GM23338 (cell line): ENCODE measurements at regions not wholly inside any gene's neighbourhood (a gene's known extent, or its start where the extent isn't known, plus 50 kb on each side); places are given as distances from the start of the nearest gene placed in this dataset.

Experiments used
- ATAC-seq: fragments of 200-7000 bp; cut with Tn5 transposase; 3 replicates; pipeline ENCODE4 v1.9.1; 2020
- DNase-seq: peaks from one replicate; pipeline ENCODE4 v3.0.0-alpha.2; 2015; ENCODE audit warnings: low spot score
- H2AFZ ChIP-seq: fragments of 200-600 bp; sonication (generic); 2 replicates; pipeline ENCODE4 v1.8.0; 2016; ENCODE audit warnings: antibody characterized with exemption, mild to moderate bottlenecking, moderate library complexity
- H3F3A ChIP-seq: fragments of 200-600 bp; sonication (generic); replicated peaks from 2 replicates; pipeline ENCODE4 v1.8.0; 2017; ENCODE audit warnings: antibody characterized with exemption, mixed run types, low read depth
- H3K27ac ChIP-seq: fragments of 200-600 bp; sonication (generic); 2 replicates; pipeline ENCODE4 v1.6.1; 2016; ENCODE audit warnings: low read depth
- H3K27me3 ChIP-seq: fragments of 200-600 bp; sonication (generic); 2 replicates; pipeline ENCODE4 v1.8.0; 2016; ENCODE audit warnings: mild to moderate bottlenecking, mixed run types, moderate library complexity; ENCODE audit not compliant: insufficient read depth
- H3K36me3 ChIP-seq: fragments of 200-600 bp; sonication (generic); 2 replicates; pipeline ENCODE4 v1.8.0; 2016; ENCODE audit warnings: mild to moderate bottlenecking; ENCODE audit not compliant: insufficient read depth
- H3K4me1 ChIP-seq: fragments of 200-600 bp; sonication (generic); 2 replicates; pipeline ENCODE4 v1.8.0; 2016; ENCODE audit warnings: mild to moderate bottlenecking, moderate library complexity; ENCODE audit not compliant: insufficient read depth
- H3K4me2 ChIP-seq: fragments of 200-600 bp; sonication (generic); 2 replicates; pipeline ENCODE4 v1.7.1; 2017; ENCODE audit warnings: mixed run types
- H3K4me3 ChIP-seq: fragments of 200-600 bp; sonication (generic); 2 replicates; pipeline ENCODE4 v1.6.1; 2016; ENCODE audit warnings: mixed run types
- H3K79me2 ChIP-seq: fragments of 200-600 bp; sonication (generic); replicated peaks from 2 replicates; pipeline ENCODE4 v1.8.0; 2017; ENCODE audit warnings: mild to moderate bottlenecking; ENCODE audit not compliant: insufficient read depth
- H3K9me2 ChIP-seq: fragments of 200-600 bp; sonication (generic); 2 replicates; pipeline ENCODE4 v1.8.0; 2017; ENCODE audit not compliant: insufficient read depth
- H4K20me1 ChIP-seq: fragments of 200-600 bp; sonication (generic); replicated peaks from 2 replicates; pipeline ENCODE4 v1.8.0; 2017; ENCODE audit warnings: mild to moderate bottlenecking; ENCODE audit not compliant: insufficient read depth
- H3K27ac Mint-ChIP-seq: 2 replicates; pipeline ENCODE4 v1.8.0; 2020; ENCODE audit warnings: inconsistent platforms, mild to moderate bottlenecking, moderate library complexity, mixed read lengths
- H3K27me3 Mint-ChIP-seq: 3 replicates; pipeline ENCODE4 v1.8.0; 2022; ENCODE audit warnings: low read depth, mild to moderate bottlenecking, moderate library complexity, mixed read lengths, inconsistent platforms; ENCODE audit not compliant: insufficient read depth, poor library complexity
- H3K36me3 Mint-ChIP-seq: 3 replicates; pipeline ENCODE4 v1.8.0; 2021; ENCODE audit warnings: low read depth, mild to moderate bottlenecking, inconsistent platforms, moderate library complexity, mixed read lengths
- H3K4me1 Mint-ChIP-seq: 3 replicates; pipeline ENCODE4 v1.8.0; 2020; ENCODE audit warnings: mild to moderate bottlenecking, inconsistent platforms, mixed read lengths
- H3K4me3 Mint-ChIP-seq: 3 replicates; pipeline ENCODE4 v1.8.0; 2021; ENCODE audit warnings: moderate library complexity, mild to moderate bottlenecking, inconsistent platforms, mixed read lengths
- H3K9me3 Mint-ChIP-seq: 3 replicates; pipeline ENCODE4 v1.8.0; 2020; ENCODE audit warnings: moderate library complexity, mild to moderate bottlenecking, inconsistent platforms, mixed read lengths
- CREB1 ChIP-seq: fragments of 250-450 bp; sonication (Bioruptor Pico); IDR thresholded peaks from 2 replicates; pipeline ENCODE4 v1.5.0; 2020; ENCODE audit warnings: low read depth, mild to moderate bottlenecking, moderate library complexity
- CTCF ChIP-seq, 2 experiments: fragments of 200-600 bp in 1 of 2; sonication (generic) in 1 of 2; conservative IDR thresholded peaks; 2 replicates each; pipeline versions ENCODE4 v1.5.1 to v1.6.1; 2016 to 2017; ENCODE audit warnings: antibody characterized with exemption in 2 of 2, low read depth in 2 of 2, mild to moderate bottlenecking in 2 of 2, moderate library complexity in 1 of 2
- EZH2 ChIP-seq: fragments of 200-600 bp; sonication (generic); IDR thresholded peaks from one replicate; pipeline ENCODE4 v1.8.0; 2017; ENCODE audit warnings: antibody characterized with exemption, mild to moderate bottlenecking, low read depth; ENCODE audit not compliant: unreplicated experiment
- EZH2phosphoT487 ChIP-seq: fragments of 200-600 bp; sonication (generic); IDR thresholded peaks from one replicate; pipeline ENCODE4 v1.8.1; 2018; ENCODE audit warnings: antibody characterized with exemption; ENCODE audit not compliant: unreplicated experiment
- JUNB ChIP-seq: IDR thresholded peaks from one replicate; pipeline ENCODE4 v1.6.1; 2016; ENCODE audit warnings: antibody characterized with exemption; ENCODE audit not compliant: unreplicated experiment
- NANOG ChIP-seq: IDR thresholded peaks from 2 replicates; pipeline ENCODE4 v1.6.1; 2016; ENCODE audit warnings: antibody characterized with exemption, borderline replicate concordance
- POLR2AphosphoS5 ChIP-seq: IDR thresholded peaks from 2 replicates; pipeline ENCODE4 v1.6.1; 2016; ENCODE audit warnings: antibody characterized with exemption, low read depth
- STAT1 ChIP-seq: IDR thresholded peaks from one replicate; pipeline ENCODE4 v1.6.1; 2016; ENCODE audit warnings: antibody characterized with exemption; ENCODE audit not compliant: unreplicated experiment
- ZNF114 ChIP-seq: fragments of 250-450 bp; sonication (Bioruptor Pico); IDR thresholded peaks from 2 replicates; pipeline ENCODE4 v1.5.0; 2020; ENCODE audit warnings: mild to moderate bottlenecking, moderate library complexity
- ZNF331 ChIP-seq: fragments of 250-450 bp; sonication (Bioruptor Pico); IDR thresholded peaks from 2 replicates; pipeline ENCODE4 v1.5.0; 2020; ENCODE audit warnings: low read depth, mild to moderate bottlenecking, moderate library complexity
- ZNF462 ChIP-seq: fragments of 250-450 bp; sonication (Bioruptor Pico); IDR thresholded peaks from 2 replicates; pipeline ENCODE4 v1.5.0; 2020; ENCODE audit warnings: mild to moderate bottlenecking, moderate library complexity
- TF ChIP-seq, protein P1 (sequence below): IDR thresholded peaks from one replicate; pipeline ENCODE4 v1.6.1; 2018; ENCODE audit warnings: antibody characterized with exemption; ENCODE audit not compliant: unreplicated experiment
- TF ChIP-seq, protein P2 (sequence below): IDR thresholded peaks from 2 replicates; pipeline ENCODE4 v1.6.1; 2016; ENCODE audit warnings: antibody characterized with exemption

- Histone ChIP-seq H4K20me1 (no peaks in the 10 kb centered on the region), H3K27me3 (no peaks in the 10 kb centered on the region), H3K79me2 (no peaks in the 10 kb centered on the region), H3K36me3 (peaks cover 6% of the 10 kb centered on the region; the same call in 1 of the 2 replicates), H2AFZ (no peak overlapping the region), H3K4me2 (no peak overlapping the region), H3K4me1 (no peaks in the 10 kb centered on the region), H3F3A (no peaks in the 10 kb centered on the region), H3K9me2 (no peaks in the 10 kb centered on the region), H3K27ac (no peak overlapping the region), H3K4me3 (no peak overlapping the region)
- ATAC-seq (no peak), DNase-seq (no peak)
- no peak for TF ChIP-seq CTCF (conservative IDR thresholded peaks at IDR 0.05; ENCODE audit: low read depth in 2 of 2)
- TF ChIP-seq, protein P1, sequence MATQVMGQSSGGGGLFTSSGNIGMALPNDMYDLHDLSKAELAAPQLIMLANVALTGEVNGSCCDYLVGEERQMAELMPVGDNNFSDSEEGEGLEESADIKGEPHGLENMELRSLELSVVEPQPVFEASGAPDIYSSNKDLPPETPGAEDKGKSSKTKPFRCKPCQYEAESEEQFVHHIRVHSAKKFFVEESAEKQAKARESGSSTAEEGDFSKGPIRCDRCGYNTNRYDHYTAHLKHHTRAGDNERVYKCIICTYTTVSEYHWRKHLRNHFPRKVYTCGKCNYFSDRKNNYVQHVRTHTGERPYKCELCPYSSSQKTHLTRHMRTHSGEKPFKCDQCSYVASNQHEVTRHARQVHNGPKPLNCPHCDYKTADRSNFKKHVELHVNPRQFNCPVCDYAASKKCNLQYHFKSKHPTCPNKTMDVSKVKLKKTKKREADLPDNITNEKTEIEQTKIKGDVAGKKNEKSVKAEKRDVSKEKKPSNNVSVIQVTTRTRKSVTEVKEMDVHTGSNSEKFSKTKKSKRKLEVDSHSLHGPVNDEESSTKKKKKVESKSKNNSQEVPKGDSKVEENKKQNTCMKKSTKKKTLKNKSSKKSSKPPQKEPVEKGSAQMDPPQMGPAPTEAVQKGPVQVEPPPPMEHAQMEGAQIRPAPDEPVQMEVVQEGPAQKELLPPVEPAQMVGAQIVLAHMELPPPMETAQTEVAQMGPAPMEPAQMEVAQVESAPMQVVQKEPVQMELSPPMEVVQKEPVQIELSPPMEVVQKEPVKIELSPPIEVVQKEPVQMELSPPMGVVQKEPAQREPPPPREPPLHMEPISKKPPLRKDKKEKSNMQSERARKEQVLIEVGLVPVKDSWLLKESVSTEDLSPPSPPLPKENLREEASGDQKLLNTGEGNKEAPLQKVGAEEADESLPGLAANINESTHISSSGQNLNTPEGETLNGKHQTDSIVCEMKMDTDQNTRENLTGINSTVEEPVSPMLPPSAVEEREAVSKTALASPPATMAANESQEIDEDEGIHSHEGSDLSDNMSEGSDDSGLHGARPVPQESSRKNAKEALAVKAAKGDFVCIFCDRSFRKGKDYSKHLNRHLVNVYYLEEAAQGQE: no peak
- no peak for TF ChIP-seq JUNB
- TF ChIP-seq ZNF114 (CRISPR knock-in tag): no peak
- no peak for TF ChIP-seq CREB1
- no peak for TF ChIP-seq ZNF331 (CRISPR knock-in tag)
- no peak for TF ChIP-seq POLR2AphosphoS5
- no peak for TF ChIP-seq ZNF462 (CRISPR knock-in tag)
- TF ChIP-seq, protein P2, sequence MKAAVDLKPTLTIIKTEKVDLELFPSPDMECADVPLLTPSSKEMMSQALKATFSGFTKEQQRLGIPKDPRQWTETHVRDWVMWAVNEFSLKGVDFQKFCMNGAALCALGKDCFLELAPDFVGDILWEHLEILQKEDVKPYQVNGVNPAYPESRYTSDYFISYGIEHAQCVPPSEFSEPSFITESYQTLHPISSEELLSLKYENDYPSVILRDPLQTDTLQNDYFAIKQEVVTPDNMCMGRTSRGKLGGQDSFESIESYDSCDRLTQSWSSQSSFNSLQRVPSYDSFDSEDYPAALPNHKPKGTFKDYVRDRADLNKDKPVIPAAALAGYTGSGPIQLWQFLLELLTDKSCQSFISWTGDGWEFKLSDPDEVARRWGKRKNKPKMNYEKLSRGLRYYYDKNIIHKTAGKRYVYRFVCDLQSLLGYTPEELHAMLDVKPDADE: no peak
- TF ChIP-seq NANOG: no peak
- no peak for TF ChIP-seq STAT1
- TF ChIP-seq EZH2: no peak
- no peak for TF ChIP-seq EZH2phosphoT487
- Mint-ChIP-seq H3K27ac (no peak overlapping the region), H3K4me3 (no peak overlapping the region), H3K4me1 (peaks cover 3% of the 10 kb centered on the region; the same call in 2 of the 3 replicates), H3K36me3 (no peaks in the 10 kb centered on the region), H3K27me3 (peaks cover 2% of the 10 kb centered on the region), H3K9me3 (peaks cover 17% of the 10 kb centered on the region)
These were observed 526.3 kb downstream of the MATN1 start for GRCh38 chr1:30196872-30197638.
